ENCODE measurements at regions not wholly inside any gene's neighbourhood (a gene's known extent, or its start where the extent isn't known, plus 50 kb on each side); places are given as distances from the start of the nearest gene placed in this dataset.

DNA sequence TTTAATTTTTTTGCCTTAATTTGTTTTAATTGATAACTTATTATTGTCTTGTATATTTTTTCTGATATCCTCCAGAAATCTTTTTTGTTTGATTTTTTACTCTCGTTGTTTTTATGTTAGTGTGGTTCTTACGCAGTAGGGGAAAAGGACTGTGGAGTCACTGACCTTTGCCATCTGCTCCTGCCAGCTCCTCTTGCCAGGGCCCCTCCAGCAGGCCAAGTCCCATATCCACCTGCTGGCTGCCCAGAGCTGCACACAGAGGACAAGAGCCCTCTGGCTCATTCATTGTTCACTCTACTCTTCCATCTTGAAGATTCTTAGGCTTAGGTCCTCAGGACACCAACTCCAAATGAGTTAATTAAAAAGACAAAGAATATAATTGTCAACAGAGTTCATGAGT is 316.4 kb upstream of the DUSP10 start:
- no peak overlapping the region for H3K4me2 ChIP-seq (ENCODE audit: low read depth, low read length, poor library complexity, severe bottlenecking)
- TF ChIP-seq EZH2phosphoT487 (IDR thresholded peaks at IDR 0.05; ENCODE audit: borderline replicate concordance) (no peak), CTCF (conservative IDR thresholded peaks at IDR 0.05; ENCODE audit: low read length) (no peak)

DNA sequence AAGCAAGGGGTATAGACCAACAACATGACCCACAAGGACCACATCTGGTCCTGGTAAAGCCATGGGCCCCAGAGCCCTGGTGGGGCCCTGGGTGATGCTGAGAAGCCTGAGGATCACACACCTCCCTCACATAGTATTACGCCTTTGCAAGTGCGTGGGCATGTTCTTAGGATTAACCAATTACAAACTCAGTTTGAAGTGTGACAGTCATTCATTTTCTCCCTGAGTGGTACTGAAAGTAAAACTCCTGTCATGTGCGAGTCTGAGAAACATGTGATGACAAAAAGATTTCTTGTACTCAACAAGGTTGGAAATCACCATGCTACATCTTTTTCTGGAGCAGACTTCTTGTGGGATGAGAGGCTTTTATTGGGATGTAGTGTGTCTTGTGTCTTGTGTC is 315.3 kb upstream of the DUSP10 start:
- TF ChIP-seq EZH2phosphoT487 (IDR thresholded peaks at IDR 0.05; ENCODE audit: borderline replicate concordance) (no peak), CTCF (conservative IDR thresholded peaks at IDR 0.05; ENCODE audit: low read length) (no peak)
- no peaks in the 10 kb centered on the region for H3K79me2 ChIP-seq (ENCODE audit: insufficient read depth, low read length)
- no peaks in the 10 kb centered on the region for H3K9me3 ChIP-seq (ENCODE audit: insufficient read depth, low read depth, low read length)
- H3K27me3 ChIP-seq (ENCODE audit: insufficient read depth, low read length, poor library complexity, severe bottlenecking) = no peaks in the 10 kb centered on the region
- no peak overlapping the region for H3K9ac ChIP-seq (ENCODE audit: low read depth, low read length, poor library complexity, severe bottlenecking)
- H4K20me1 ChIP-seq (ENCODE audit: insufficient read depth, low read length, poor library complexity, severe bottlenecking) = no peaks in the 10 kb centered on the region
- no peak overlapping the region for H3K4me2 ChIP-seq (ENCODE audit: low read depth, low read length, poor library complexity, severe bottlenecking)
- H3K4me1 ChIP-seq (ENCODE audit: insufficient read depth, low read length, poor library complexity, severe bottlenecking) = peaks cover 19% of the 10 kb centered on the region
- no peaks in the 10 kb centered on the region for H3K9me2 ChIP-seq (replicated peaks; ENCODE audit: low read depth, low read length)
- H3F3A ChIP-seq (ENCODE audit: low read depth) = no peaks in the 10 kb centered on the region
- H3K36me3 ChIP-seq (ENCODE audit: insufficient read depth, low read length) = no peaks in the 10 kb centered on the region
- H3K4me3 ChIP-seq (ENCODE audit: low read length, poor library complexity, severe bottlenecking) = no peak overlapping the region
- H2AFZ ChIP-seq (ENCODE audit: low read length) = no peak overlapping the region

More for the DNA sequence above, 316.4 kb upstream of the DUSP10 start:
- Histone ChIP-seq H4K20me1 (ENCODE audit: insufficient read depth, low read length, poor library complexity, severe bottlenecking) (no peaks in the 10 kb centered on the region), H3K79me2 (ENCODE audit: insufficient read depth, low read length) (no peaks in the 10 kb centered on the region), H3K9me2 (replicated peaks; ENCODE audit: low read depth, low read length) (no peaks in the 10 kb centered on the region), H3K27me3 (ENCODE audit: insufficient read depth, low read length, poor library complexity, severe bottlenecking) (no peaks in the 10 kb centered on the region), H3K9ac (ENCODE audit: low read depth, low read length, poor library complexity, severe bottlenecking) (no peak overlapping the region), H3K4me3 (ENCODE audit: low read length, poor library complexity, severe bottlenecking) (no peak overlapping the region), H2AFZ (ENCODE audit: low read length) (no peak overlapping the region), H3F3A (ENCODE audit: low read depth) (no peaks in the 10 kb centered on the region), H3K4me1 (ENCODE audit: insufficient read depth, low read length, poor library complexity, severe bottlenecking) (peaks cover 8% of the 10 kb centered on the region), H3K9me3 (ENCODE audit: insufficient read depth, low read depth, low read length) (no peaks in the 10 kb centered on the region), H3K36me3 (ENCODE audit: insufficient read depth, low read length) (no peaks in the 10 kb centered on the region)

DNA sequence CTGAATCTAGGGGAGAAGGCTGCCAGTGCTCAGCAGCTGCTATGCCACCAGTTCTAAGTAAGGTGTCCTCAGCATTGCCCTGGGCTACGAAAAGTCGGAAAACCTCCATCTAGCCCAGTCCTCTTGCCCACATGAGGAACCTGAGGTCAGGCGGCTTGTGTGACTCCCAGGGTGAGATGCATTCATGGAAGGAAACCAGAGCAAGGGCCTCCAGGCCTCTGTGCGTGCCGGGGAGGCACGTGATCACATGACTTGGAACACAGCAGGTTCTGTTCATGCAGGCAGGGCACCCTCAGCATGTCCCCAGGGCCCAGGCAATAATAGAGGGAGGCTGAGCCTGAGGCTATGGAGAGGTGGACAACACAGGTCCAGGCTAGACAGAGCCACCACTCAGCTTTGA is 312.5 kb upstream of the DUSP10 start:
- peaks cover 29% of the 10 kb centered on the region for H3K4me1 ChIP-seq (ENCODE audit: insufficient read depth, low read length, poor library complexity, severe bottlenecking)
- no peak overlapping the region for H2AFZ ChIP-seq (ENCODE audit: low read length)
- H3K27me3 ChIP-seq (ENCODE audit: insufficient read depth, low read length, poor library complexity, severe bottlenecking) = no peaks in the 10 kb centered on the region
- H3K79me2 ChIP-seq (ENCODE audit: insufficient read depth, low read length) = no peaks in the 10 kb centered on the region
- H3K9me3 ChIP-seq (ENCODE audit: insufficient read depth, low read depth, low read length) = no peaks in the 10 kb centered on the region
- H4K20me1 ChIP-seq (ENCODE audit: insufficient read depth, low read length, poor library complexity, severe bottlenecking) = no peaks in the 10 kb centered on the region
- no peak overlapping the region for H3K4me3 ChIP-seq (ENCODE audit: low read length, poor library complexity, severe bottlenecking)
- no peak for TF ChIP-seq CTCF (conservative IDR thresholded peaks at IDR 0.05; ENCODE audit: low read length)
- no peak for TF ChIP-seq EZH2phosphoT487 (IDR thresholded peaks at IDR 0.05; ENCODE audit: borderline replicate concordance)
- no peak overlapping the region for H3K4me2 ChIP-seq (ENCODE audit: low read depth, low read length, poor library complexity, severe bottlenecking)
- no peaks in the 10 kb centered on the region for H3F3A ChIP-seq (ENCODE audit: low read depth)
- H3K9ac ChIP-seq (ENCODE audit: low read depth, low read length, poor library complexity, severe bottlenecking) = no peak overlapping the region
- no peaks in the 10 kb centered on the region for H3K36me3 ChIP-seq (ENCODE audit: insufficient read depth, low read length)
- H3K9me2 ChIP-seq (replicated peaks; ENCODE audit: low read depth, low read length) = no peaks in the 10 kb centered on the region
